Activated CD8-positive, alpha-beta T cell treated with anti-CD3 and anti-CD28 coated beads for 36 hours (primary cell): ENCODE measurements at regions not wholly inside any gene's neighbourhood (a gene's known extent, or its start where the extent isn't known, plus 50 kb on each side); places are given as distances from the start of the nearest gene placed in this dataset.

Experiments
- ATAC-seq: fragments of 200-7000 bp; cut with Tn5 transposase; one replicate; pipeline ENCODE4 v1.10.0; 2021; ENCODE audit warnings: mild to moderate bottlenecking, moderate library complexity
- CTCF ChIA-PET: fragments of 350-600 bp; sonication (Branson Sonifier 250); formaldehyde crosslinking; loops from one replicate; lab custom pipeline; 2021; ENCODE audit warnings: antibody characterized with exemption; lab: Charles Lee
- POLR2A ChIA-PET: fragments of 350-600 bp; sonication (Branson Sonifier 250); formaldehyde crosslinking; loops from one replicate; lab custom pipeline; 2021; ENCODE audit warnings: antibody characterized with exemption; lab: Charles Lee
- DNase-seq: peaks from one replicate; pipeline ENCODE4 v3.0.0-alpha.2; 2020
- H3K27ac Mint-ChIP-seq: one replicate; pipeline ENCODE4 v1.8.0; 2021; ENCODE audit warnings: mild to moderate bottlenecking, mixed read lengths
- H3K27me3 Mint-ChIP-seq: one replicate; pipeline ENCODE4 v1.8.0; 2021; ENCODE audit warnings: mixed read lengths
- H3K36me3 Mint-ChIP-seq: one replicate; pipeline ENCODE4 v1.8.0; 2021; ENCODE audit warnings: low read depth, mixed read lengths
- H3K4me1 Mint-ChIP-seq: one replicate; pipeline ENCODE4 v1.8.0; 2021; ENCODE audit warnings: low read depth, mixed read lengths
- H3K4me3 Mint-ChIP-seq: one replicate; pipeline ENCODE4 v1.8.0; 2021; ENCODE audit warnings: mild to moderate bottlenecking, moderate library complexity, mixed read lengths
- H3K9me3 Mint-ChIP-seq: one replicate; pipeline ENCODE4 v1.8.0; 2021; ENCODE audit warnings: mixed read lengths
- CTCF ChIP-seq: fragments of 200-600 bp; IDR thresholded peaks from one replicate; pipeline ENCODE4 v1.8.0; 2022; ENCODE audit warnings: antibody characterized with exemption, mild to moderate bottlenecking
- intact Hi-C: fragments of 100-400 bp; cut with micrococcal nuclease; formaldehyde crosslinking; loops from one replicate; pipeline ENCODE4 v1.10.0; 2022

GRCh38 chr3:28923994-28924393 lies 356.9 kb upstream of the RBMS3 start:
- H3K4me1 Mint-ChIP-seq, result no peaks in the 10 kb centered on the region
- H3K9me3 Mint-ChIP-seq, result no peaks in the 10 kb centered on the region
- ChIA-PET CTCF (no interaction called here), POLR2A (no interaction called here)
- intact Hi-C loops, result no loop called here
- H3K27ac Mint-ChIP-seq, result no peak overlapping the region
- no peaks in the 10 kb centered on the region for H3K27me3 Mint-ChIP-seq
- no peak overlapping the region for H3K4me3 Mint-ChIP-seq
- no peak for TF ChIP-seq CTCF
- H3K36me3 Mint-ChIP-seq, result no peaks in the 10 kb centered on the region
- no peak for DNase-seq
- no peak for ATAC-seq

- ATAC-seq, result no peak
- Mint-ChIP-seq H3K27ac (no peak overlapping the region), H3K4me3 (no peak overlapping the region)
Measured at GRCh38 chr3:28924744-28925360, 356.0 kb upstream of the RBMS3 start.

GRCh38 chr3:28933337-28933736 lies 347.5 kb upstream of the RBMS3 start:
- Mint-ChIP-seq H3K27me3 (peaks cover 4% of the 10 kb centered on the region), H3K36me3 (no peaks in the 10 kb centered on the region), H3K4me1 (peaks cover 16% of the 10 kb centered on the region), H3K9me3 (no peaks in the 10 kb centered on the region), H3K4me3 (no peak overlapping the region), H3K27ac (no peak overlapping the region)
- ATAC-seq, result no peak
- TF ChIP-seq CTCF, result no peak
- intact Hi-C loops, result no loop called here
- POLR2A ChIA-PET, result no interaction called here
- DNase-seq, result no peak
- CTCF ChIA-PET, result no interaction called here

More at GRCh38 chr3:28924744-28925360, 356.0 kb upstream of the RBMS3 start:
- H3K4me1 Mint-ChIP-seq, result no peaks in the 10 kb centered on the region
- CTCF ChIA-PET, result no interaction called here
- no peaks in the 10 kb centered on the region for H3K27me3 Mint-ChIP-seq
- H3K9me3 Mint-ChIP-seq, result no peaks in the 10 kb centered on the region
- POLR2A ChIA-PET, result no interaction called here
- TF ChIP-seq CTCF, result no peak
- no peaks in the 10 kb centered on the region for H3K36me3 Mint-ChIP-seq
- intact Hi-C loops, result no loop called here
- no peak for DNase-seq

GRCh38 chr3:28934126-28934813 lies 346.6 kb upstream of the RBMS3 start:
- no peaks in the 10 kb centered on the region for H3K9me3 Mint-ChIP-seq
- POLR2A ChIA-PET, result no interaction called here
- TF ChIP-seq CTCF, result no peak
- peak overlapping the region; percentile 60 for H3K27ac Mint-ChIP-seq
- H3K4me1 Mint-ChIP-seq, result peaks cover 16% of the 10 kb centered on the region
- H3K27me3 Mint-ChIP-seq, result peaks cover 4% of the 10 kb centered on the region
- no peak overlapping the region for H3K4me3 Mint-ChIP-seq
- no peak for DNase-seq
- no peak for ATAC-seq
- intact Hi-C loops, result no loop called here
- CTCF ChIA-PET, result interaction anchor here (1.1 kb wide), 1 partner anchor 18 kb away, joined by 3 read pairs; no protein-coding TSS in a partner anchor
- no peaks in the 10 kb centered on the region for H3K36me3 Mint-ChIP-seq

GRCh38 chr3:28935146-28935545 lies 345.7 kb upstream of the RBMS3 start:
- H3K27me3 Mint-ChIP-seq, result peaks cover 4% of the 10 kb centered on the region
- intact Hi-C loops, result no loop called here
- H3K4me3 Mint-ChIP-seq, result no peak overlapping the region
- peak; percentile 7 for DNase-seq
- H3K4me1 Mint-ChIP-seq, result peaks cover 20% of the 10 kb centered on the region
- peak; percentile 77 for ATAC-seq
- CTCF ChIA-PET, result interaction anchor here (1.1 kb wide), 1 partner anchor 19 kb away, joined by 3 read pairs; no protein-coding TSS in a partner anchor
- H3K36me3 Mint-ChIP-seq, result no peaks in the 10 kb centered on the region
- H3K9me3 Mint-ChIP-seq, result no peaks in the 10 kb centered on the region
- H3K27ac Mint-ChIP-seq, result peak overlapping the region; percentile 53
- no peak for TF ChIP-seq CTCF
- POLR2A ChIA-PET, result no interaction called here
